ENCODE measurements at regions not wholly inside any gene's neighbourhood (a gene's known extent, or its start where the extent isn't known, plus 50 kb on each side); places are given as distances from the start of the nearest gene placed in this dataset.
"Not testable (repeated sequence)": the region's sequence is repeated elsewhere in the genome, so short reads cannot be mapped to it uniquely, and the experiment has no call there.

- DNase-seq (ENCODE audit: low read depth in 2 of 3, low spot score in 2 of 3), result no peak
Observed at GRCh38 chr12:13924286-13924685, 57.1 kb downstream of the GRIN2B start.

GRCh38 chr12:13918897-13919296 lies 62.5 kb downstream of the GRIN2B start:
- no peak for DNase-seq (ENCODE audit: low read depth in 2 of 3, low spot score in 2 of 3)

GRCh38 chr12:13915096-13915495 lies 66.3 kb downstream of the GRIN2B start:
- DNase-seq (ENCODE audit: low read depth in 2 of 3, low spot score in 2 of 3), result no peak

DNA sequence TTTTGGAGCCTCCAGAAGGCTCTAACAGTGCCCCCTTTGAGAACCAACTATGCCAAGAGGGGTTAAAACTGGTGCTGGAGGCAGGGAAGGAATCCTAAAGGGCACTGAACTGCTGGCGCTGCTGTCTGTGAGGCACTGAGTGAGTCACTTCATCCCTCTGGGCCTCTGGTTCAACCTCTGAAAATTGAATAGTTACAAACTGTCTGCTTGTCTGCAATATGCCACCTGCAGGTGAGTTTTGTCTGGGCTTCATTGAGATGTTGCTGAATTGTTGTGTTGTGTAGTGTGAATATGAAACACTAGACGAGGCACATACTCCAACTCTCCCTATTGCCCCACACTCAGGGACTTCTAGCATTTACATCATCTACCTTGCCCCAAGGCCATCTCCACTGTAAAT lies 68.0 kb downstream of the GRIN2B start:
- no peak for DNase-seq (ENCODE audit: low read depth in 2 of 3, low spot score in 2 of 3)

GRCh38 chr12:13911756-13912554 lies 69.4 kb downstream of the GRIN2B start:
- no peak for DNase-seq (ENCODE audit: low read depth in 2 of 3, low spot score in 2 of 3)

DNA sequence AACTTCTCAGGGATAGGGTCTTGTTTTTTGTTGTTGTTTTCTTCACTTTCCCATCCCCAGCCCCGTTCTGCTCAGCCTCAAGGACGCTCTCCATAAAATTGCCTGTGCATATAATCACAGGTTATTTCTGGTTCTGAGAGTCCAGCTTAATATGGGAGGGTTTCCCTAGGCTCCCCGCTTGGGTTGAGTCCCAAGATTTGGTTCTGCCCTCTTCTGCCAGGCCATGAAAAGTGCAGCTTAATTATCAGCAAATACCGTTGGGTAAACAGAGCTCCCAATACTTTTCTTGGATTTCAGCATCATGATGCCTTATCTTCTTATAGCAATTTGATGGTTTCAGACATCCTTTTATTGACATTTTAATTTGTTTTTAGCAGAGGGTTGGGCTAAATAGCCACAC lies 75.6 kb downstream of the GRIN2B start:
- no peak for DNase-seq (ENCODE audit: low read depth in 2 of 3, low spot score in 2 of 3)

- DNase-seq (ENCODE audit: low read depth in 2 of 3, low spot score in 2 of 3), result no peak
Observed at GRCh38 chr12:13900718-13901117, 80.7 kb downstream of the GRIN2B start.

DNA sequence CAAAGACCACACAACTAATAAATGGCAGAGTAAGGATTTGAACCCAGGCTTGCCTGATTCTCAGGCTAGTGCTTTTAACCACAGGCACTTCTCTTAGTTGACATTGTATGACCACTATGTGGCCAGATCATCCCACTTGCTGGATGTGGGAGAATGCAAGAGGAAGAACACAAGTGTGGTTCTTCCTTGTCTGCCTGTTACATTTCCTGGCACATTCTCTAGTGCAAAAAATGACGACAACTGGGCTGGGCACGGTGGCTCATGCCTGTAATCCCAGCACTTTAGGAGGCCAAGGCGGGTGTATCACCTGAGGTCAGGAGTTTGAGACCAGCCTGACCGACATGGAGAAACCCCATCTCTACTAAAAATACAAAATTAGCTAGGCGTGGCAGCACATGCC lies 83.0 kb downstream of the GRIN2B start:
- DNase-seq (ENCODE audit: low read depth in 2 of 3, low spot score in 2 of 3), result not testable (repeated sequence)

DNA sequence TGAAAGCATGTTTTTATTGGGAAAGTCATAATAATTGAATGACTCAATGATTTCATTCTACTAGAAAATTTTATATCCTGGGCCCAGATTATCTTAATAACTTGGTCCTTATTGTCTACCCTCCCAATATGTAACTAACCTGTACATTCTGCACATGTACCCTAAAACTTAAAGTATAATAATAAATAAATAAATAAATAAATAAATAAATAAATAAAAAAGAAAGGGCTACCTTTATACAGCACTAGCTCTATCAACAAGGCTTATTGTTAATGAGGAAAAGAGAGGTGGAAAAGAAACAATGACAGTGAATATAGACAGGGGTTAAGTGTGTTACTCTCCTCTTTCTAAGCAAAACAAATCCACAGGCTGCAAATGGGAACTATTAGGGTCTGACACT lies 83.6 kb downstream of the GRIN2B start:
- no peak for DNase-seq (ENCODE audit: low read depth in 2 of 3, low spot score in 2 of 3)

GRCh38 chr12:13896063-13896626 lies 85.3 kb downstream of the GRIN2B start:
- DNase-seq (ENCODE audit: low read depth in 2 of 3, low spot score in 2 of 3), result no peak

DNA sequence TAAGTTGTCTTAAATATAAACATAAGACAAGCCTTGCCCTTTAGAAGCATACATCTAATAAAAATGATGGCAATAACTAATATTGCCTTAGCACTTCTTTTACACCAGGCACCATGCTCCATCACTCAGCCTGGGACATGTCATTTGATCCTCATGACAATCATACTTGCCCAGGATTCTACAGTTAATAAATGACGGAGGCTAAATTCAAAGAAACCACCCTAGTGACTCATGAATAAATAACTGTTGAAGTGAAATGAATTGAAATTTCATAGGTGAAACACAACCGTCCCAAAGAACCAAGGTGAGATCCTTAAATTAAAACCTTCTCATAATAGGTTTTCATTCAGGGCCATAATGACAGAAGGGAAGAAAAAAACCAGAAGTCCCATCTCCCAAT lies 89.5 kb downstream of the GRIN2B start:
- no peak for DNase-seq (ENCODE audit: low read depth in 2 of 3, low spot score in 2 of 3)

- no peak for DNase-seq (ENCODE audit: low read depth in 2 of 3, low spot score in 2 of 3)
Observed at GRCh38 chr12:13890943-13891342, 90.5 kb downstream of the GRIN2B start.

DNA sequence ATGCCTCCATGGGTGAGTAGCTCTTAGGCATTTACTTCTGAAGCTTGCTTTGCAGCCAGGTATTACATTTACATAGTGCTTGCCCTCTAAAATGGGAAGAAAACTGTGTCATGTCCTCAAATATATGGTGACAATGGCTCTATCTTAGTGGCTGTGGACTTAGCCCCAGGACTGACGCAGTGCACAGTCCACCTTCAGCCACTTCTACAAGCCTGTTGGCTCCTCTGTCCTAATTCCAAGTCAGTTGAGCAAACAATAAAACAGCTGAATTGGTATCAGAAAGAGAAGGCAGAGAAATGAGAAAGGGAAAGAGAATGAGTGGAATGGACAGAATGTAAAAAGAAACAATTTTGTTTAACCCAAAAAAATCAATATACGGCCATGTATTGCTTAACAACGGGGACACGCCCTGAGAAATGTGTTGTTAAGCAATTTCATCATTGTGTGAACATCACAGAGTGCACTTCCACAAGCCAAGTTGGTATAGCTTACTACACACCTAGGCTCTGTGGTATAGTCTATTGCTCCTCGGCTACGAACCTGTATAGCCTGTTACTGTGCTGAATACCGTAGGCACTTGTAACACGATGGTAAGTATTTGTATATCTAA lies 93.5 kb downstream of the GRIN2B start:
- no peak for DNase-seq (ENCODE audit: low read depth in 2 of 3, low spot score in 2 of 3)

- DNase-seq (ENCODE audit: low read depth in 2 of 3, low spot score in 2 of 3), result no peak
Observed at GRCh38 chr12:13882176-13882575, 99.2 kb downstream of the GRIN2B start.

GRCh38 chr12:13880613-13881012 lies 100.8 kb downstream of the GRIN2B start:
- no peak for DNase-seq (ENCODE audit: low read depth in 2 of 3, low spot score in 2 of 3)

DNA sequence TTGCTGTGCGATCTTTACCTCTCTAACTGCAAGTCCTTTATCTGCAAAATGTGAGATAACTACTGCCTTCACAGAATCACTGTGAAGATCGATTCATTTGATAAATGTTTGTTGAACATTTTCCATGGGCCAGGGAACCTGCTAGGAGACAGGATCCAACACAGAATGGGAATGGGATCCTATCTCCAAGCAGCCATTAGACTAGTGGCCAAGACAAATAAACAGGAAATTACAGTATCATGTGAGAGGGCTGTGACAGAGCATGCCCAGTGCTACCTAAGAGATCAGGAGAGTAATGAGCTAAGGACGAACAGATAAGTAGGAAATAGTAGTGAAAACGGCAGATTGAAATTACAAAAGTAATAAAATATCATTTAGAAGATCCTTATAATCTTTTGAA lies 105.7 kb downstream of the GRIN2B start:
- DNase-seq (ENCODE audit: low read depth in 2 of 3, low spot score in 2 of 3), result no peak

GRCh38 chr12:13870255-13870654 lies 111.1 kb downstream of the GRIN2B start:
- DNase-seq (ENCODE audit: low read depth in 2 of 3, low spot score in 2 of 3), result no peak

GRCh38 chr12:13864081-13864673 lies 117.2 kb downstream of the GRIN2B start:
- DNase-seq (ENCODE audit: low read depth in 2 of 3, low spot score in 2 of 3), result peak in 2 of 3 experiments; percentile 2 to 28

DNA sequence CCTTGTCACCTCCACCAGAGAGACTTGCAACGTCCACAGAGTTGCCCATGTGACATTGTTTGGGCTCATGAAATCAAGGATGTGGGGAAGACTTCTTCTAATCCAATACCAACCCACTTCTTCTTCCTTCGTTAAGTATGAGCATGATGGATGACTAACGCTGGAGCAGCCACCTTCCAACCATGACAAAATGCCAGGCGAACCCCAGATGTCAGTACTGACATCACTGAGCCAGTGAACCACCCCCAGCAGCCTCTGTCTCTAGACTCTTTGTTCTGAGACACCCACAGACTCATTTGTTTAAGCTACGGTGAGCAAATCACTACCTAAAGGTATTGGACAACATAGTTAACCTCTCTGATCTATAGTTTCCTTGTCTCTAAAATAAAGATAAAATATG lies 123.7 kb downstream of the GRIN2B start:
- DNase-seq (ENCODE audit: low read depth in 2 of 3, low spot score in 2 of 3), result no peak

- no peak for DNase-seq (ENCODE audit: low read depth in 2 of 3, low spot score in 2 of 3)
Observed at GRCh38 chr12:13853471-13853870, 127.9 kb downstream of the GRIN2B start.

GRCh38 chr12:13851828-13852227 lies 129.6 kb downstream of the GRIN2B start:
- no peak for DNase-seq (ENCODE audit: low read depth in 2 of 3, low spot score in 2 of 3)

- no peak for DNase-seq (ENCODE audit: low read depth in 2 of 3, low spot score in 2 of 3)
Observed at GRCh38 chr12:13849456-13849855, 131.9 kb downstream of the GRIN2B start.
